GM18517 (cell line): ENCODE measurements at regions not wholly inside any gene's neighbourhood (a gene's known extent, or its start where the extent isn't known, plus 50 kb on each side); places are given as distances from the start of the nearest gene placed in this dataset.
"Not testable (repeated sequence)": the region's sequence is repeated elsewhere in the genome, so short reads cannot be mapped to it uniquely, and the experiment has no call there.

Experiments used
- ATAC-seq: cut with Tn5 transposase; IDR thresholded peaks from one replicate; pipeline ENCODE4 v1.9.1; 2021; ENCODE audit warnings: mild to moderate bottlenecking, moderate library complexity; ENCODE audit not compliant: unreplicated experiment

DNA sequence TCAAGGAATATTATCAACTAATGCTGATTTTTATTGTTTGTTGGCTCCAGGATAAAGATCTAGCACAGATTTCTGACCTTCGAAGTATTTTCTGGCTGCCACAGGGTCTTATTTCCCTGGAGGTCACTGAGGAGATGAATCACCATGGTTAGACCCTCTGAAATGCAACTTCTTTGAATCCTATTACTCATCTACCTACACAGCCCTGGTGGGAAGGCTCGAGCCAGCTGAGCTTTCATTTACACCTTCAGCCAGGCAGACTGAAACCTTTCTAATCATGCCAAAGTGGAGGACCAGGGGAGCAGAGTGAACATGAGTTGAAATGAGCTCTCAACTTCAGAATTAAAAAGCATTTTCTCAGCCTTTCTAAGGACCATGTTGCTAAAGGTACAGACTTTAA is 130.5 kb downstream of the SMIM20 start:
- ATAC-seq: no peak

GRCh38 chr4:26044983-26045382 is 131.0 kb downstream of the SMIM20 start:
- ATAC-seq: no peak

- no peak for ATAC-seq
These were observed 133.8 kb downstream of the SMIM20 start for GRCh38 chr4:26047795-26048194.

DNA sequence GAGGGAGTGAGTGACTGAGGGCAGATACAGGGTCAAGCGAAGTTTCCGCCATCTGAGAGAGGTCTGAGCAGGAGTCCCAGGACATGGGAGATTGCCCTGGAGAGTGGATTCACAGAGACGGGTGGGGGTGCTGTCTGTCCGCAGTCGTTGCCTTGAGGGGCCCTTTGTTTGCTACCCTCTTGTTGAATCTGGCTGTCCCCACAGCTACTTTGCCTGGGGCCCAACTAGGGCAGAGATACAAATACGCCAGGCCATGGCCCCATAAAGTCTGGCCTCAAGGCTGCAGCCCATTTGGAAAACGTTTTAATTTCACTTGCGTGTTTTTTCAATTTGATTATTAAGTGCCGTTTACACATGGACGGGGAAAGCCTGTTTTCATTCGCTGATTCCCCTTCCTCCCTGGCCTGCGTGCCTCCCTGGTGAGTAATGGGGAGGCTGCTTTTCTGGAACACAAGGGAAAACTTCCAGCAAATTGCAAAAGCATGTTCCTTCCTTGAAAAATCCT is 134.4 kb downstream of the SMIM20 start:
- no peak for ATAC-seq

GRCh38 chr4:26048950-26049349 is 134.9 kb downstream of the SMIM20 start:
- ATAC-seq: no peak

DNA sequence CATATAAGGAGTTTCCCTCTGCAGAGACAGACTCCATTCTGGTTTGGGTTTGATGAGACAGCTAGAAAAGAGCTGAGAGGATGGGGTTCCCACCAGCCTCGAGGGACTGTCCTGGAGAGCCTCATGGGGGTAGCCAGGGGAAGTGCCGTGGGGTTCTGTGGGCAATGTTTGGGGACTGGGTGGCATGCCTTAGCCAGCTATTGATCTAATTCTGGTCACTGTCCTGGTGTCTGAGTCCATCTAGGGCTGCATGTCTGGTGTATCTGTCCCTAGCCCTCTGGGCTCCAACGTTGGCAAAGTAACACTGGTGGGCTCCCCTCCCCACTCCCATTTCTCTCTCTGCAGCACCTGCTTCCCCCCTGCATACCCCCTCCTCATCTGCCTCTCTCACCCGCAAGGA is 135.4 kb downstream of the SMIM20 start:
- no peak for ATAC-seq

DNA sequence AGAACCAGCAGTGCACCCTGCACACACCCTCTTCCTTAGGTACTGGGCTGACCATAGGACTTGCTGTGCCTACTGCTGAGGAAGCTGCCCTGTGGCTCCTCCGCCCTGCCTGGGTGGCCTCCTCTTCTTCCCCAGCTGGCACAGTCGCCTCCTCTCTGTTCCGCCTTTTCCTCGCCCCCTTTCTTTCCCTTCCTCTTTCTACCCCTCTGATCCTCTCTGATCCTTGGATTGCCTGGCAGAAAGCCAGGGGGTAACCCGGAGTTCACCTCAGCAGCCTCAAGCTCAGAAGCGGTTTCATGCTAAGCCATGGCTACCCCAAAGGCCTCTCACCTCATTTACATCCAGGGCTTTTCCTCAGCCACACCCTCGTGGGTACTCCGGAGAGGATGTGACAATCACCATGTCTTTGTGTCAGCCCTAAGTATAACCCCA is 136.2 kb downstream of the SMIM20 start:
- no peak for ATAC-seq

DNA sequence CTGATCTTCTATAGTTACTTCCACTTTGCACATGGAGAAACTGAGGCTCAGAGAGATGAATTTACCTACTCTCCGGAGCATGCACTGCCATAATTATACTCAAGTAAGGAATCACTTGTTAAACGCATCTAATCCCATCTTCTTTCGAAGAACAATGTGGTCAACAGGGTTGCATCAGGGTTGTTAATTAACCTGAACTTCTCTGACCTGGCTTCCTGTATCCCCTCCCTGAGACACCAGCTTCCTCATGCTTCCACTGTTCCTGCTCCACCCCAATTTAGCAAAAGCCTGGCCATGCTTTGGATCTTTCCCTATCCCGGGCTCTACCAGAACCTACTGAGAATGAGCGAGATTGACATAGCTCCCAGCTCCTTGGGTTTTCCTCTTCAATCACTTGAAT is 136.7 kb downstream of the SMIM20 start:
- no peak for ATAC-seq

- no peak for ATAC-seq
These were observed 137.2 kb downstream of the SMIM20 start for GRCh38 chr4:26051240-26051639.

GRCh38 chr4:26052663-26053541 is 138.9 kb downstream of the SMIM20 start:
- ATAC-seq: no peak

- no peak for ATAC-seq
These were observed 139.7 kb downstream of the SMIM20 start for GRCh38 chr4:26053761-26054160.

DNA sequence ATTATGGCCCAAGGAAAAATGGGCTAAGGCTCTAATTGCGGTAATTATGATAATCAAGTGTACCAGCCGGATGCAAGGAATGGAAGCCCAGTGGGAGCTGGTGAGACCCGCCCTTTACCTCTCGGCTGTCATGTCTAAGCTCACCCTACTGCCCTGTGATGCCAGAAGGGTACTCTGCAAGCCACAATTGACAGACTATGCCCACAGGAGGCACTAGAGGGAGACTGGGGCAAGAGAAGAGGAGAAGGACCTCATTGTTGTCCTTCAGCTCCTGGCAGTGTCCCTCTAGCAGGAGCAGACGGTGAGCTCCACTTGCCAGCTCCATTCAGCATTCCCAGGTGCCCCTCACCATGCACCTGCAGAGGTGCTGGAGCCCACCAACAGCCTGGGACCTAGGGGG is 141.8 kb downstream of the SMIM20 start:
- ATAC-seq: no peak

DNA sequence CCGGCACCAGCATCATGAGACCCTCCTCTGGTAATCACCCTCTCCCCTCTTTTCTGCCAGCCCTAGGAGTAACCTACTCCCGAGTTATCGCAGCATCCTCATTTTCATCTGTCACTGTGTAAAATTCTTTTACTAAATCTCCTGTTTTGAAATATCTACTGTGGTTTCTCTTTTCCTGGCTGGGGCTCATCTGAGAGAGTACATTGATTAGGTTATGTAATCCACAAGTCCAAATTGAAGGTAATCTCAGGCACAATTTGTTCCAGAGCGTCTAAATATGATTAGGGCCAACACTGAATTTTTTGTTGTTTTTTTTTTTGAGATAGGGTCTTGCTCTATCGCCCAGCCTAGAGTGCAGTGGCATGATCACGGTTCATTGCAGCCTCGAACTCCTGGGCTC is 142.4 kb downstream of the SMIM20 start:
- no peak for ATAC-seq

DNA sequence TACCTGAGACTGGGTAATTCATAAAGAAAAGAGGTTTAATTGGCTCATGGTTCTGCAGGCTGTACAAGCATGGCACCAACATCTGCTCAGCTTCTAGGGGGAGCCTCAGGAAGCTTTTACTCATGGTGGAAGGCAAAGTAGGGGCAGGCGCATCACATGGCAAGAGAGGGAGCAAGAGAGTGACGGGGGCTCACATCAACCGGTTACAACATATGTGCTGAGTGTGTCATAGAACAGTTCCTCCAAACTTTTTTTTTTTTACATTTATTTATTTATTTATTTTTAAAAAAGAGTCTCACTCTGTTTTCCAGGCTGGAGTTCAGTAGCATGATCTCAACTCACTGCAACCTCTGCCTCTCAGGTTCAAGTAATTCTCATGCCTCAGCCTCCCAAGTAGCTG is 143.8 kb downstream of the SMIM20 start:
- ATAC-seq: not testable (repeated sequence)

- peak; percentile 80 for ATAC-seq
These were observed 144.5 kb downstream of the SMIM20 start for GRCh38 chr4:26058537-26058936.

DNA sequence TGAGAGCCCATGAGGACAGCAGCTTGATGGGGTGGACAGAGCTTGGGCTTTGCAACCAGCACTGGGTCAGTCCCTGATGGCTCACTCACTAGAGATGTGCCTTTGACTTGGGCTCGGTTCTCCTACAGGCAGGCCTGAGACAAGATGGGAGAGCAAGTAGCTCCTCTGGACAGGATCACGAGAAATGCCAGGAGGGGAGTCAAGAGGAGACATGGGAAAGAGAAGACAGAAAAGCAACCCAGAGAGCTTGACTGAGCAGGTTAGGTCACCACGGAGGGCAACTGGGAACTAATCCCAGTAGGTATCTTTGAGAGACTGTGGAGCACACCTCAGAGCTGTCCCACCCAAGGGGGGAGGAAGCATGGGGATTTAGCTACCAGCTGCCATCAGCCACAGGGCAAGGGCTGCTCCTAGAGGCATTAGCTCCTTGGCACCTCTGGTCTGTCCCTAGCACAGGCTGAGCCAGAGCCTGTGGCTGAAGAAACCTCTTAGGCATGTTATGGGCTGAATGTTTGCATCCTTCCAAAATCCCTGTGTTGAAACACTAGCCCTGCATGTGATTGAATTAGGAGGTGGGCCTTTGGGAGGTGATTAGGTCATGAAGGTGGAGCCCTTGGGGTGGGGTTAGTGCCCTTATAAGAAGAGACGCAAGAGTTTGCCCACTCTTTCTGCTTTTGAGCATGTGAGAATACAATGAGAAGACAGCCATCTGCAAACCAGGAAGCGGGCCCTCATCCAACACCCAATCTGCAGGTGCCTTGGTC is 145.6 kb downstream of the SMIM20 start:
- ATAC-seq: no peak

DNA sequence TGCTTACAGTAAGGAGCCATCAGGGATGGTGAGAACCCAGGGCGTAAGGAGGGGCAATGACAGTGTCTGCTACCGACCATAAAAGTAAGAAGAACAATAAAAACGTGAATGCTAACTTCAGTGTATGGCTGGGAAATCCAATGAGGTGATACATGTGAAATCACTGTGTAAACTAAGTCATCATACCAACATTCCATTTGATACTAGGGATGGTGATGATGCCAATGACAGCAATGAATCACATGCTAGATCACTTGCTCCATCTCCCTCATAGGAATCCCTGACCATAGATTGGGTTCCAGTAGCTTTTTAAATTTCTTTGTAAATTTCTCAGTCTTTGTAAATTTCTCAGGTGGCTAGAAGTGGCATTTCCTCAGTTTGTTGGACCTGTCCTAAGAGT is 146.3 kb downstream of the SMIM20 start:
- no peak for ATAC-seq

DNA sequence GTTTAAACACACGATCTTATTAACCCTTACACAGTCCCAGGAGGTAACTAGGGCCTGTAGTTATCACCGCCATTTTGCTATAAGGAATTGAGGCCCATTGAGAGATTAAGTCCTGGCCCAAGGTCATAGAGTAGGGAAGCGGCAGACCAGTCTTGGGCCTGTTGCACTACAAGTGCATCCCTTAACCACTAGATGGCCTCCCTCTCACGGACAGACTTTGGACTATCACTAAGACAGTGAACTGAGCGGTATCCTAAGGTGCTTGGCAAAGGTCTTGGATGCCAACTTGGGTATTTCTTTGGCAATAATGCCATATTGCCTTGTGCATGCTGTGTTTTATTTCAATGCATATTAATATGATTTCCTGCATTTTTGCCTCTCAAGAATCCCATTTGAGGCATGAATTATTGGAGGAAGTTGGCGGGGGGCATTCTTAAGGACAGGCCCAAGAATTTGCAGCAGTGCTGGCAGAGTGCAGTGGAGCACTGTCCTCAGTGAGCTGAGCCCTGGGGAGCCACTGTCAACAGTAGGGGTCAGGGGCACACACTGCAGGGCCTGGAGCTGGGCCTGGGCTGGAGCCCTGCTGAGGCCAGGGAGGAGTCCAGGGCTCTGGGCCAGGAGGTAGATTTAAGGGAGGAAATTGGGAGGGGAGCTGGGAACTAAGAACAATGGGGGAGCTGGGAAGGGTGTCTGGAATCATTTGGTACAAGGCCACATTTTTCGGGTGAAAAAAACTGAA is 147.4 kb downstream of the SMIM20 start:
- no peak for ATAC-seq

DNA sequence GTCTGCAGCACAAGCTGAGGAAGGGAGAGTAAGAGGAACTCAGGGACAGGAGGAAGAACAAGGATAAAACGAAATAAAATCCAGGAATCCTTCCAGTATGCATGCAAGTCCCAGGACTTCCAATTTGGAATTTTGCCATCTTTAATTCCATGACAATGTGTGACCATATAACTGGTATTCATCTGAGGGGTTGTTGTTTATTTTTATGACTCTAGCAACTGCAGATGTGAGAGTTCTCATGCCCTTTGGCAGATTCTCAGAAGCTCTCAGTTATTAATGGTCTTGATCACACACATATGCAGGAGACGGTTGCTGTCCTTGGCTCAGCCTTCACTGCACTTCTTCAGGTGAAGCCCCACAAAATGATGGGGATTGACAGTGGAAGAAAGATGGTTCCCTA is 148.2 kb downstream of the SMIM20 start:
- ATAC-seq: no peak

DNA sequence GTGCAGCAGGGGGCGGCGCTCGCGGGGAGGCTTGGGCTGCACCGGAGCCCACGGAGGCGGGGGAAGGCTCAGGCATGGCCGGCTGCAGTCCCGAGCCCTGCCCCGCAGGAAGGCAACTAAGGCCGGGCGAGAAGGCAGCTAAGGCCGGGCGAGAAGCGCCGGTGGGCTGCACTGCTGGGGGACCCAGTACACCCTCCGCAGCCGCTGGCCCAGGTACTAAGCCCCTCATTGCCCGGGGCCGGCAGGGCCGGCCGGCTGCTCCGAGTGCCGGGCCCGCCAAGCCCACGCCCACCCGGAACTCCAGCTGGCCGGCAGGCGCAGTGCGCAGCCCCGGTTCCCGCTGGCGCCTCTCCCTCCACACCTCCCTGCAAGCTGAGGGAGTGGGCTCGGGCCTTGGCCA is 150.0 kb downstream of the SMIM20 start:
- ATAC-seq: not testable (repeated sequence)

DNA sequence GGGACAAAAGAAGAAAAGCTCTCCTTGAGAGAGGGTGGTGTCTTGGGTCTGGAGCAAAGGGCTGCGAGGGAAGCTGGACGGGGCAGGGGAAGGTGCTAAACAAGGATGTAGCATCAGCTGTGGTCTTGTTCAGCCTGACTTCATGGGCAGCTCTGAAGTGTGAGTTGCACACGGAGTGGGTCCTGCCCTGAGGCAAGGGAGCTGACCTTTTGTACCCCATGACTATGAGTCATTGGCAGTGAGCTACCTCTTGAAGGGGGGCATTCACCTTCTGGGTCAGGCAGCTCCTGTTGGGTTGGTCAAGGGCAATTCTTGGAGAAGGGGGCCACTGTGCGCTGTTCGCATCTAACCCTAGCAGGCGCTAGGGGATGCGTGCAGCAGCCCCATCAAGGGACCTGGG is 151.8 kb downstream of the SMIM20 start:
- no peak for ATAC-seq
